AG09319 (cell line): ENCODE measurements at regions not wholly inside any gene's neighbourhood (a gene's known extent, or its start where the extent isn't known, plus 50 kb on each side); places are given as distances from the start of the nearest gene placed in this dataset.

ENCODE experiments used
- DNase-seq: peaks from one replicate; pipeline ENCODE4 v3.0.0-alpha.2; 2010; ENCODE audit warnings: low read depth; ENCODE audit errors: extremely low read depth
- CTCF ChIP-seq: IDR thresholded peaks from 2 replicates; pipeline ENCODE4 v1.5.1; 2011; ENCODE audit warnings: low read depth, mild to moderate bottlenecking, inconsistent platforms, low read length, moderate library complexity

DNA sequence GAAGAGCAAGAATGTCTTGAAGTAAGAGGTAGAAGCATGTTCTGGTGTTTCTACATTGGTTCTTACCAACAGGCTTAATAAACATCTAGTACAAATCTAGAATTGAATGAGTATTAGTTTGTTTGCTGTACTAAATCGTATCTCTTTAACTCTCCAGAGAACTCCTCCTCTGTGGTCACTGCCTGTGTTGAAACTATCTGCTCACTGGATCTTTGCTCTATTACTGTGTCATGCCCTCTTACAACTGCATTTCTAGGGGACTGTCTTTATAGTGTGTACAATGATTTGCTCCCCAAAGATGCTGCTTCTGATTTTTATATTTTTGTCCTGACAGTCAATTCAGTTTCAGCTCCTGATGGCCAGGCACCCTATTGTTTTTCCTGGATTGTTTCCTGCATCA lies 50.1 kb upstream of the E2F7 start:
- no peak for TF ChIP-seq CTCF
- DNase-seq, result no peak
